Transverse colon (tissue), 4 donors: ENCODE measurements at regions not wholly inside any gene's neighbourhood (a gene's known extent, or its start where the extent isn't known, plus 50 kb on each side); places are given as distances from the start of the nearest gene placed in this dataset.
"Not testable (repeated sequence)": the region's sequence is repeated elsewhere in the genome, so short reads cannot be mapped to it uniquely, and the experiment has no call there.

ENCODE experiments used
- DNase-seq: peaks from one replicate; pipeline ENCODE4 v3.0.0-alpha.2; 2019
- H3K27ac ChIP-seq, 4 donors: fragments of 200-600 bp; sonication (generic); 2 replicates each; pipeline ENCODE4 v1.5.1; 2016 to 2018; ENCODE audit warnings: inconsistent platforms in 4 of 4
- H3K27me3 ChIP-seq: fragments of 200-600 bp; sonication (generic); 2 replicates; pipeline ENCODE4 v1.5.1; 2017; ENCODE audit warnings: inconsistent platforms
- H3K36me3 ChIP-seq, 4 donors: fragments of 200-600 bp; sonication (generic); 2 replicates each; pipeline ENCODE4 v1.5.1; 2017 to 2019; ENCODE audit warnings: inconsistent platforms in 4 of 4
- H3K4me1 ChIP-seq, 4 donors: fragments of 200-600 bp; sonication (generic); 2 replicates each; pipeline ENCODE4 v1.5.1; 2017 to 2020; ENCODE audit warnings: inconsistent platforms in 4 of 4
- H3K4me3 ChIP-seq, 4 donors: fragments of 200-600 bp; sonication (generic); 1 replicate in 1 of 4; 2 replicates in 3 of 4; pipeline versions ENCODE4 v1.5.1 to v1.6.1; 2017 to 2019; ENCODE audit warnings: inconsistent platforms in 4 of 4
- H3K9me3 ChIP-seq, 2 donors: fragments of 200-600 bp; sonication (generic); 2 replicates each; pipeline ENCODE4 v1.5.1; 2017 to 2019; ENCODE audit warnings: inconsistent platforms in 2 of 2
- EP300 ChIP-seq: sonication (generic); formaldehyde crosslinking; IDR thresholded peaks from one replicate; pipeline ENCODE4 v1.6.1; 2017; ENCODE audit warnings: antibody characterized with exemption, low read depth
- POLR2AphosphoS5 ChIP-seq, 3 donors: sonication (generic); formaldehyde crosslinking; IDR thresholded peaks; one replicate each; pipeline ENCODE4 v1.6.1; 2016; ENCODE audit warnings: antibody characterized with exemption in 3 of 3
- WGBS, 2 donors: methylation state at CpG; one replicate each; pipeline ENCODE4 v1.1.5; 2018; ENCODE audit warnings: low coverage in 1 of 2; 5-methylcytosine and 5-hydroxymethylcytosine counted together
- in situ Hi-C, 4 donors: fragments of 200-750 bp; cut with MboI; loops; one replicate each; pipeline versions ENCODE4 v1.15.0 to v1.15.1; 2017; ENCODE audit warnings: low sequenced_read_pairs in 3 of 4, low pct_ligation_motif_present in 1 of 4, low pct_unique_long_range_greater_than_20kb in 1 of 4
- intact Hi-C: fragments of 100-400 bp; cut with DNase I; formaldehyde crosslinking; loops from one replicate; pipeline ENCODE4 v1.15.1; 2023; ENCODE audit warnings: low total_unique reads

DNA sequence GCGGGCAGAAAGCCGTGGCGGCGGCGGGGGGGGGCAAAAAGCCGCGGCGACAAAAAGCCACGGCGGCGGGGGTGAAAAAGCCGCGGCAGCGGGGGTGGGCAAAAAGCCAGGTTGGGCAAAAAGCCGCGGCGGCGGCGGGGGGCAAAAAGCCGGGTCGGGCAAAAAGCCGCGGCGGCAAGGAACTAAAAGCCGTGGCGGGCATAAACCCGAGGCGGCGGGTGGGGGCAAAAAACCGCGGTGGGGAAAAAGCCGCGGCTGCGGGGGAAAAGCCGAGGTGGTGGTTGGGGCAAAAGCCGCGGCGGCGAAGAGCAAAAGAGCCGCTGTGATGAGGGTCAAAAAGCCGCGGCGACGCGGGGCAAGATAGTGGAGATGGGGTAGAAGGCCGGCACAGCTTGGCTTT is 1834.2 kb downstream of the FOXD4L5 start:
- H3K4me1 ChIP-seq, H3K9me3 ChIP-seq, in situ Hi-C loops, intact Hi-C loops, H3K36me3 ChIP-seq, H3K27me3 ChIP-seq, H3K27ac ChIP-seq: not testable (repeated sequence)
- H3K4me3 ChIP-seq = peak overlapping the region in 2 of 4 donors; percentile 34 to 38
- WGBS, 2 donors = 0% methylated on average over 14 of the region's 46 CpGs; no CpG with 5 or more reads in 1 of the 2 donors
- DNase-seq = peak; percentile 8

DNA sequence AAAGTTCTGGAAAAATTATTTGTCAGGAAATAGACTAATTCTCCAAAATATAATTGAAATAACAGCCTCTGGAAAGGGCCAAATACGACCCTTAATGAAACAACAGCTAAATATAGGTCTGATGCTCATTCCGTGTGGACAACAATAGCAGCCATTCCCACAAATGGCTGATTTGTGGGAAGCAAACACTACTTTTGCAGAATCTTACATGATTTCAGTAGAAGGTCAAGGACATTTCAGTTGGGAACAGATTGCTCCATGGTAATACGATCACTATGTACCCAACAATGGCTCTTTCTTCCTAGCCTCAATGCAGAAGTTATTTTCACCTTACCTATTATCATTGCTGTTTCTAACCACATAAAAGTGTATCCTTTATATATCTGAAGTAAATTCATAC is 1859.9 kb downstream of the FOXD4L5 start:
- 74% methylated on average over 2 of the region's 3 CpGs; no CpG with 5 or more reads in 1 of the 2 donors for WGBS, 2 donors
- H3K4me1 ChIP-seq = not testable (repeated sequence)

DNA sequence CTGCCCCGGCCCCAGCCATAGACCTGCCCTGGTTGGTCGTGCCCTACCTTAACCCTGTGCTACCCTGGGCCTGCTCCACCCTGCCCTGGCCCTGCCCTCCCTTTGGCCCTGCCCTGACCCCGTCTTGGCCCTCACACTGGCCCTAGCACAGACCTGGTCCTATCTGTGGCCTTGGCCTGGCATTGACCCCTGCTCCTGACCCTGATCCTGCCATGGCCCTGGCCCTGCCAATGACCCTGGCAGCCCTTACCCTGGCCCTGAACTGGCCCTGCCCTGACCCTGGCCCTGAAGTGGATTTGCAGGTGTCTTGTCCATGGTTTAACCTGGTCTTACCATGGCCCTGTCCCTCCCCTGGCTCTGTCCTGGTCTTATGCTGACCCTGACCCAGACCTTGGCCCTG is 1894.1 kb downstream of the FOXD4L5 start:
- H3K9me3 ChIP-seq, H3K4me1 ChIP-seq, intact Hi-C loops, H3K27ac ChIP-seq, in situ Hi-C loops, DNase-seq, H3K4me3 ChIP-seq, H3K36me3 ChIP-seq, H3K27me3 ChIP-seq: not testable (repeated sequence)
- no CpG with 5 or more reads among the region's 3 CpGs for WGBS, 2 donors

More for the DNA sequence above, 1859.9 kb downstream of the FOXD4L5 start:
- intact Hi-C loops, H3K36me3 ChIP-seq, H3K27me3 ChIP-seq, H3K27ac ChIP-seq, DNase-seq, in situ Hi-C loops, H3K9me3 ChIP-seq, H3K4me3 ChIP-seq: not testable (repeated sequence)

DNA sequence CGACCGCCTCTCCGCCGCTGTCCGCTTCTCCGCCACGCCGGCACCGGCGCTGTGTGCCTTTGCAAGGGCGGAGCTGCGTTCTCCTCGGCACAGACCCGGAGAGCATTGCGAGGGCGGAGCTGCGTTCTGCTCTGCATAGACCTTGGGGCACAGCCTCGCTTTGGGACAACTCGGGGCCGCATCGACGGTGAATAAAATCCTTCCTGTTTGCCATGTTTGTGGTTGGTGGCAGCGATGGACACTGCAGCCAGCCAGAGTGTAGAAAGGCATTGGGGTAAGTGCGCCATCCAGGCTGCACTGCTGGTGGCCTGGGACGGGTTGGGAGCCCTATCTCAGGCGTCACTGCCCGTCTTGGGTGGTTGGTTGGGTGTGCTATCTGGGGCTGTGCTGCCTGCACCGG is 1899.5 kb downstream of the FOXD4L5 start:
- DNase-seq, intact Hi-C loops, H3K4me1 ChIP-seq, H3K4me3 ChIP-seq, H3K27me3 ChIP-seq, H3K9me3 ChIP-seq, H3K36me3 ChIP-seq, in situ Hi-C loops: not testable (repeated sequence)
- peak overlapping the region in 2 of 4 donors; percentile 46 for H3K27ac ChIP-seq
- 65% methylated on average over 4 of the region's 28 CpGs; no CpG with 5 or more reads in 1 of the 2 donors for WGBS, 2 donors

DNA sequence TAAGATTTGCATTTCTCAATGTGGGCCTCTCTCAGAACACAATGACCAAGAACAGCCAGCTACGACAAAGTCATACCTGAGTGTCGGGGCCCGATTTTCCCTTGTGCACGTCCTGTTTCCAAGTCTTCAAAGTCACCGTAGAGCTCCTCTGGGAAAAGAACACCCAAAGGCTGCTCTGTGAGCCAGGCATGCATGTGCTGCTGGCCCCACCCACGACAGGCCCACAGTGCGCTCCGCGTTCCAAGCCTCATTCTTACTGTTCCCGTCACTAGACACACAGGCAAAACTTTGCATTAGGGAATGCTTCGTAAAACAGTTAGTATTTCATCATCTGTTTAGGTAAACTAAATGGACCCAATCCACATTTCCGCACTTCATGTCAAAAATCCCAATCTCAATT is 1905.1 kb downstream of the FOXD4L5 start:
- H3K36me3 ChIP-seq, H3K4me3 ChIP-seq, intact Hi-C loops, H3K27ac ChIP-seq, H3K27me3 ChIP-seq, H3K9me3 ChIP-seq, in situ Hi-C loops, DNase-seq, H3K4me1 ChIP-seq: not testable (repeated sequence)
- 88 to 89% methylated on average over 7 to 12 of the region's 12 CpGs for WGBS, 2 donors

DNA sequence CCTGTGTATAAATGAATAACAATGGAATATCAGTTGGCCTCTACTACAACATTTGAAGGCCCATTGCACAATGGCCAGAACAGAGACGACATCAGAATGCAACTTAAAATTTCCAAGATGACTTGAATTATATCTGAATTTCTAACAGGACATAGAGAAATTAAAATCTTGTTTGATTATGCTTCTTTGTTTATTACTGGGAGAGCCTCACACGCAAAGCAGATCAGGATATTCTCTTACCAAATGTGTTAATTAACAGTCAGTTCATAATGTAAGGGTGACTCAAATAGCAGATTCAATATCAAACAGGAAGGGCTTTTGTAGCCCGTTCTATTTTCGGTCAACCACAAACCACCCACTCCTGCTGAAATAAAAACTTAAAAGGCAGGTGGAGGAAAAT is 1930.8 kb downstream of the FOXD4L5 start:
- intact Hi-C loops, H3K4me3 ChIP-seq, DNase-seq, H3K4me1 ChIP-seq, H3K36me3 ChIP-seq, H3K27ac ChIP-seq, in situ Hi-C loops, H3K27me3 ChIP-seq, H3K9me3 ChIP-seq: not testable (repeated sequence)
- 50 to 70% methylated on average over 1 to 3 of the region's 4 CpGs for WGBS, 2 donors

DNA sequence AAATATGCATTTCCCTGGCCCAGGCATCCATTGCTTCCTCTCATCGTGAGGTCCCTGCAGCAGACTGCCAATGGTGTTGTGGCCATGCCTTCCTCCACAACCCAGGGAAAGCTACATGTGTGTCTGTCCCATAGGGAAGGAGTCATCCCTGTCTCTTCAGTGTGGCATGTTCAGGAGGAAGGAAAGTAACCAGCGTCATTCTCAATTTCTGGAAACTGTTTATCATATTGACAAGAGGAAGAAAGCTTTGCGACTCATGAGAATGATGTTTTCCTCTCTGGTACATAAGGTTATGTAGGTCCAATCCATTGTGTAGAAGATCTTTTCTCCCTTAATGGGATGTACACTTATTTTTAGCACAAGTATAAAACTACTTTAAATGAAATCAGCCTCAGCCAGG is 1937.7 kb downstream of the FOXD4L5 start:
- not testable (repeated sequence) for H3K27ac ChIP-seq
- 73 to 90% methylated on average over 2 of the region's 3 CpGs for WGBS, 2 donors

DNA sequence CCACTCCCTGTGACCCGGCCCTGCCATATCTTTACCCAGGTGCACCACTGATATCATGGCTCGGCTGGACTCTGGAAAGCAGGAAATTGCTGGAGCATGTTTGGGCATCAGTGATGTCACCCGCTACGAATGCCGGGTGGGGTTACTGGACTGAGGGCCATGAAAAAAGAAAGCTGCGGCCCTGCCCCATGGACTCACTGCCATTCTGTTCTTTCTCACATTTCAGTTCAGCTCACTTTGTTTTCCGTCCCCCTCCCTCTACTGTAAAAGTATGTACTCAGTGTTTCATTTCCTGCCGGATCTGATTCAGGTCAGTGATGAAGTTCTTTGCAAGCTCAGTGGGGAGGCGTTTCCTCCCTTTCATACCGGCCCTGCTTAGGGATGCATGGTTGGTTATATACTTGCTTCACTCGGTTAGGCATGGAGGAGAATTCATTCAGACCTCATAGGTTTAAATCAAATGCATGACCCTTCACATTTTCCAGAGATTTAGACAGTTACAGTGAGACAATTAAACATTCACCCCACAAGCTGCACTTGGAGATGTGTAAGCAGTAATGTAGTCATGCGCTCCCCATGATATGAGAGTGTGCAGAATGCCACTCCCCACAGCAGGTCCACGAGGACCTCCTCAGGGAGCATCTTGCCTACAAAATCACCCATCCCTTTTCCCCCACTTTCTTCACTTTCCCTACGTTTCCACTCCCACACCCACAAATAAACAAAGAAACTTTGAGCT is 1938.5 kb downstream of the FOXD4L5 start:
- DNase-seq = peak; percentile 78
- H3K9me3 ChIP-seq, H3K36me3 ChIP-seq, H3K4me1 ChIP-seq, H3K27me3 ChIP-seq, in situ Hi-C loops, H3K4me3 ChIP-seq, intact Hi-C loops: not testable (repeated sequence)
- 46% methylated on average over 10 of the region's 14 CpGs; no CpG with 5 or more reads in 1 of the 2 donors for WGBS, 2 donors
- H3K27ac ChIP-seq = peak overlapping the region in 3 of 4 donors; percentile 27 to 57 (median 28)
- TF ChIP-seq POLR2AphosphoS5 (IDR thresholded peaks at IDR 0.05) = peak in 1 of 3 donors; percentile 21

More for the DNA sequence above, 1937.7 kb downstream of the FOXD4L5 start:
- H3K4me1 ChIP-seq, intact Hi-C loops, in situ Hi-C loops, H3K36me3 ChIP-seq, H3K27me3 ChIP-seq, DNase-seq, H3K9me3 ChIP-seq, H3K4me3 ChIP-seq: not testable (repeated sequence)
- peak; percentile 17 for TF ChIP-seq EP300

DNA sequence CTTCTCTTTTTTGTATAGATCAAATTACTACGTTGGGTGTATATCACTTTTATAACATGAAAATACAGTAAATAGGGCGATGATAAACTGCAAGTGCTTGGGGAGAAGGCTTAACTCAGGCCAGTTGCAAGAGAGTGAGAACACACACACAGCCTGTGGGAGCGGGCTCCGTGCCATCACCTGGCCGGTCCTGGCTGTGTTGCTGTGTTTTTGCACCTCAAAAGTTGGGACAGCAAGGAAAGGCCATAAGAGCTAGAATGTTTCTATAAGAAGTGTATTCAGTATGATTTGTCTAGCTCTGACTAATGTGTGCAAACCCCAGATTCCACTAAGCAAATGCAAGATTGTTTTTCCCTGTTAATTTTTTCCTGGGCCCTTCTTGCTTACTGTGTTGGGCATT is 1940.6 kb downstream of the FOXD4L5 start:
- in situ Hi-C loops, H3K4me1 ChIP-seq, intact Hi-C loops, H3K9me3 ChIP-seq, H3K4me3 ChIP-seq, H3K36me3 ChIP-seq, H3K27me3 ChIP-seq, H3K27ac ChIP-seq, DNase-seq: not testable (repeated sequence)
- WGBS, 2 donors = no CpG with 5 or more reads among the region's 5 CpGs

DNA sequence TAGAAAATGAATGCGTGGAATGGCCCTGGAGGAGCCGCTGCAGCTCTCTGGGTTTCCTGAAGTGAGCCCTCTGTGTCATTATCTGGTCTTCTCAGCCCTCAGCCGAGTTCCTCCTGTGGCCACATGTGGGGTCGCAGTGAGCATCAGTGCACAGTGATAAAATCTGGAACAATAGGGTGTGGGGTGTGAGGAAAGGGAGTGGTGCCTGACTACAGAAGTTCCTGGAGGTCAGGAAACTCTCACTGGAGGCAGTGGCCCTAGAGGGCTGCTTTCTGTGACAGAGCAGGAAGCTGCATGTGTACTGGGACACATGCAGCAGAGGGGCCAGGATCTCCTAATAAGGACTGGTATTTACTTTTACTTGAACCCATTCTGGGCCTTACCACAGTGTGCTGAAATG is 1942.5 kb downstream of the FOXD4L5 start:
- intact Hi-C loops, H3K4me1 ChIP-seq, DNase-seq, H3K36me3 ChIP-seq, H3K4me3 ChIP-seq, H3K27me3 ChIP-seq, H3K9me3 ChIP-seq, in situ Hi-C loops, H3K27ac ChIP-seq: not testable (repeated sequence)
- 61% methylated on average over 2 of the region's 4 CpGs; no CpG with 5 or more reads in 1 of the 2 donors for WGBS, 2 donors
